NCI-H1930 (cell line): ENCODE measurements at regions not wholly inside any gene's neighbourhood (a gene's known extent, or its start where the extent isn't known, plus 50 kb on each side); places are given as distances from the start of the nearest gene placed in this dataset.
A peak's percentile ranks its signal among the peaks of the same experiment; 100 is the strongest.
"Not testable (repeated sequence)": the region's sequence is repeated elsewhere in the genome, so short reads cannot be mapped to it uniquely, and the experiment has no call there.

ENCODE experiments used
- DNase-seq, 2 experiments: peaks; one replicate each; lab custom pipeline; 2025; lab: John Stamatoyannopoulos, UW

GRCh38 chrX:111041018-111041462 lies 55.0 kb upstream of the PAK3 start:
- no peak for DNase-seq

- no peak for DNase-seq
These were observed 55.5 kb upstream of the PAK3 start for GRCh38 chrX:111040377-111041017.

- no peak for DNase-seq
These were observed 56.4 kb upstream of the PAK3 start for GRCh38 chrX:111039606-111040005.

GRCh38 chrX:111035991-111036390 lies 60.0 kb upstream of the PAK3 start:
- DNase-seq: no peak

- no peak for DNase-seq
These were observed 60.7 kb upstream of the PAK3 start for GRCh38 chrX:111035256-111035655.

- not testable (repeated sequence) for DNase-seq
These were observed 73.0 kb upstream of the PAK3 start for GRCh38 chrX:111022998-111023397.

- no peak for DNase-seq
These were observed 75.7 kb upstream of the PAK3 start for GRCh38 chrX:111020283-111020682.

- no peak for DNase-seq
These were observed 82.1 kb upstream of the PAK3 start for GRCh38 chrX:111013778-111014455.

- DNase-seq: no peak
These were observed 85.9 kb upstream of the PAK3 start for GRCh38 chrX:111010111-111010510.

GRCh38 chrX:111009256-111009655 lies 86.7 kb upstream of the PAK3 start:
- no peak for DNase-seq

GRCh38 chrX:111008126-111008525 lies 87.9 kb upstream of the PAK3 start:
- no peak for DNase-seq

GRCh38 chrX:111007238-111007637 lies 88.8 kb upstream of the PAK3 start:
- DNase-seq: no peak

GRCh38 chrX:111006116-111006515 lies 89.9 kb upstream of the PAK3 start:
- DNase-seq: no peak

GRCh38 chrX:111005166-111005565 lies 90.8 kb upstream of the PAK3 start:
- no peak for DNase-seq

GRCh38 chrX:111003118-111003517 lies 92.9 kb upstream of the PAK3 start:
- DNase-seq: no peak

- peak in 1 of 2 experiments; percentile 1 for DNase-seq
These were observed 103.4 kb upstream of the PAK3 start for GRCh38 chrX:110992611-110993010.

GRCh38 chrX:110989869-110990268 lies 106.1 kb upstream of the PAK3 start:
- DNase-seq: no peak

- DNase-seq: no peak
These were observed 106.5 kb upstream of the PAK3 start for GRCh38 chrX:110989447-110989846.

GRCh38 chrX:110987292-110987691 lies 108.7 kb upstream of the PAK3 start:
- no peak for DNase-seq

- no peak for DNase-seq
These were observed 110.5 kb upstream of the PAK3 start for GRCh38 chrX:110985470-110985869.

- no peak for DNase-seq
These were observed 113.0 kb upstream of the PAK3 start for GRCh38 chrX:110983024-110983423.

GRCh38 chrX:110966839-110967238 lies 129.2 kb upstream of the PAK3 start:
- no peak for DNase-seq

GRCh38 chrX:110966091-110966454 lies 129.9 kb upstream of the PAK3 start:
- no peak for DNase-seq
